SW 1271 (cell line): ENCODE measurements at regions not wholly inside any gene's neighbourhood (a gene's known extent, or its start where the extent isn't known, plus 50 kb on each side); places are given as distances from the start of the nearest gene placed in this dataset.

Experiments used
- DNase-seq, 2 experiments: peaks; one replicate each; lab custom pipeline; 2025; lab: John Stamatoyannopoulos, UW

DNA sequence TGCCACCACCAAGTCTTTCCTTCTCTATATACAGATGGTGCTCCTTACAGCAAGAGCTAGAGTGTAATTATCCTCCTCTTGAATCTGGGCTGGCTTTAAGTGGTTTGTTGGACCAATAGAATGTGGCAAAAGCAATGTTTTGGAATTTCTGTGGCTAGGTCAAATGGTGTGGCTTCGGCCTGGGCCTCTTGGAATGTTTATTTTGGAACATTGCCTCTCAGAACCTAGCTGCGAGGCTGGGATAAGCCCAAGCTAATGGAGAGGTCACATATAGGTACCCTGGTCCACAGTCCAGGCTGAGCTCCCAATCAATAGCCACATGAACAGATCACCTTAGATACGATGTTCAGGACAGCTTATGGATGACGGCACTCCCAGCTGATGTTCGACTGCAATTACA is 556.7 kb downstream of the TYW1 start:
- DNase-seq, result no peak

GRCh38 chr7:67554986-67555385 is 558.4 kb downstream of the TYW1 start:
- DNase-seq, result no peak

- DNase-seq, result no peak
These were observed 568.3 kb downstream of the TYW1 start for GRCh38 chr7:67564959-67565358.

DNA sequence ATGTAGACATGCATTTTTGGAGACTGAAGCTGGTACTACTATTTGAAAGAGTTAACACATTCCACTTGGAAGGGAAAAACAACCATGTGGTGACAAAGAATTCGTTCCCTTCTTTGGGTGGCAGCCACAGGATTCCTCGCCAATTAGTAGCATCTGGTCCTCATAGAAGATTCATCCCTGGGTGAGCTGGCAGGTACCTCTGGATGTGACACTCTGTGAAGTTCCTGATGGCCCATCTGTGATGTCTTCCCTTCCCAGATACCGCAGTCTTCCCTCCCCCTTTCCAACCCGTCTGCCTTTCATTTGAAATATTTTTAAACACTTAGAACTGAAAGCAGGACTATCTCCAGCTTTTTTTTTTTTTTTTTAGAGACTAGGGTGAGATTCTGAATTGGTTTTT is 569.5 kb downstream of the TYW1 start:
- DNase-seq, result no peak

- no peak for DNase-seq
These were observed 574.5 kb downstream of the TYW1 start for GRCh38 chr7:67571026-67571545.

- no peak for DNase-seq
These were observed 577.0 kb downstream of the TYW1 start for GRCh38 chr7:67573639-67574038.

GRCh38 chr7:67588631-67589030 is 592.0 kb downstream of the TYW1 start:
- DNase-seq, result no peak

GRCh38 chr7:67589183-67589582 is 592.5 kb downstream of the TYW1 start:
- DNase-seq, result no peak

DNA sequence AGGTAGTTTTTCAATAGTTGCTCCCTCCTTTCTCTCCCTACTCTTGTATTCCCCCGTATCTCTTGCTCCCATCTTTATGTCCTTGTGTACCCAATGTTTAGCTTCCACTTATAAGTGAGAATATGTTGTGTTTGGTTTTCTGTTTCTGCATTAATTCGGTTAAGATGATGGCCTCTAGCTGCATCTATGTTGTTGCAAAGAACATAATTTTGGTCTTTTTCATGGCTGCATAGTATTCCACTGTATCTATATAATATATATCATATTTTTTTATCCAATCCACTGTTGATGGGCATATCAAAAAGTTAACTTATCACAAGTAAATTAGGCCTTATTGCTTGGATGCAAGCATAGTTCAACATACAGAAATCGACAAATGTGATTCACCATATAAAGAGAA is 594.0 kb downstream of the TYW1 start:
- DNase-seq, result no peak

- no peak for DNase-seq
These were observed 597.2 kb downstream of the TYW1 start for GRCh38 chr7:67593794-67594193.

- no peak for DNase-seq
These were observed 599.0 kb downstream of the TYW1 start for GRCh38 chr7:67595431-67596180.

- DNase-seq, result no peak
These were observed 600.5 kb downstream of the TYW1 start for GRCh38 chr7:67597161-67597560.

GRCh38 chr7:67598469-67598868 is 601.8 kb downstream of the TYW1 start:
- no peak for DNase-seq

DNA sequence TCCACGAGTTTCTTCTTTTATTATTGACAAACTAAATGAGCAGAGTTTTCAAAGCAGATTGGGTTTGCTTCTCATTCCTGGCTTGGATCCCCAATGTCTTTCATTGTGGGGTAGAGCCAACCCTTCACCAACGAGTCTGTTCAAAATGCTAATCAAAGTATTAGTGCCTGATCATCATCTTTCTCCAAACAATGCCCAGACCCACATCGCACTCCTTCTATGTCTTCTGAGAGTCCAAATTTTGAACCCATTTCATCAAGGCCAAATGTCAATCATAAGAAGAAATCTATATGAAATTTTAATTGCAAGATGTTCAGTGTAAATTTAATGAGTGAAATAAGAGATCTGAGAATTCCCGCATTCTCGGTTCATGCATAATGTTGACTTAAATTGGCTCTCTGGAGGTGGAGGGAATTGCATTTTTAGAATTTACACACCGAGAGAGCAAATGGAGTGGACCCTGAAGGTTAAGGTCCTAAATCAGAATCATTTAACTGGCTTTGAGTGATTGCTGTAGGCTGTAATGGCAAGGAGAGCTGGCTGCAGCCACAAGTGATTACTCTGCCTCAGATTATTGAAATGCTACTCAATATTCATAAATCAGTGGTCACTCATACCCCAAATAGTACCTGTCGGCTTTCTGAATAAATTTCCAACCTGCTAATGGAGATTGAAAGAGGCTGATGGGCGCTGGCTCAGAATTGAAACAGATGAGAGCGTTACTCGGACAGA is 602.9 kb downstream of the TYW1 start:
- DNase-seq, result no peak

- DNase-seq, result no peak
These were observed 605.7 kb downstream of the TYW1 start for GRCh38 chr7:67602246-67602887.

DNA sequence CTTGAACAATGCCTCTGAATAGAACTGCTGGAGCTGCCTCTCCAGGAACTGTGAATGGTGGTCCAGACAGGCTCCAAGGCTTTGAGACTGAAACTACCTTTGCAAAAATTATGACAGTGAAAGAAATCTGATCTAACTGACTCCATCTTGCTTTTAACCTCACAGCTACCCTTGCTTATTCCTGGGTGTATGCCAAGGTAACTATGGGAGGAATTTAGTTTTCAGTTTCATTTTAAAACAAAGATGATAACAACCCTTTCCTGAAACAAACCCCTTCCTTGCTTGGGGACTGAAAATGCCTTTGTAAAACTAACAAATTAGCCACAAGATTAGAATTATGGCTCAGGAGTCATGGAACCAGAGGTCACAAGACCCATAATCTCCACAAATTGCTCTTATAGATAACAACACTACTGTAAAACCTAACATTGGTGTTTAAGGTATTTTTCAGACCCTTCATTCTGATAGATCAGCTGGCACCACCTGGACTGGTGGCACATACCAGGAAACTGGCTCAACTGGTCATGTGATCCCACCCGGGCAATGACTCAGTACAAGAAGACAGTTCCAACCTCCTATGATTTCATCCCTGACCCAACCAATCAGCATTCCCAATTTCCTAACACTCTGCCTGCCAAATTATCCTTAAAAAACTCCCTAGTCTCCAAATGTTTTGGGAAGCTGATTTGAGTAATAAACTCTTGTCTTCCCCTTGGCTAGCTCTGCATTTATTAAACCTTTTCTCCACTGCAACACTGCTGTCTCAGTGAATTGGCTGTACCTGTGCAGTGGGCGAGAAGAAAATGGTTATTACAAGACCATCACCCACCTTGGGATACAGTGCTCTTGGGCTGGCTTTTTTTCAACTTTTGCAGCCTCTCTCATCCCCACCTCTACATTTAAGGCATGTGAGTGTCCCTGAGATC is 608.1 kb downstream of the TYW1 start:
- DNase-seq, result no peak

DNA sequence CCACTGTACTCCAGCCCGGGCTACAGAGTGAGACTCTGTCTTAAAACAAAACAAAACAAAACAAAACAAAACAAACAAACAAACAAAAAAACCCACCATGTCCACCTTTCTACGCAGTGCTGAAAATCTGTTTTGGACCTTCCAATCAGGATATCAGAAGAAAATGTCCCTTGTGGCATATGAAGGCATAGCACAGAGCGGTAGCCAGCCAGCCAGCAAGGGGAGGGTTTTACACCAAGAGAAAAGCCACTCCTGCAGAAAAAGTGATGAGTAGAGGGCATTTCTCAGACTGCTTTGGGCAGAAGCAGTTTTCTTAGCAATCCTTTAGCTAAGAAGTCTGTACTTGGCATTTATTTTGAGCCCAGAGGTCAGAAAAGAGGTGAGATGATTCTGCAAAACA is 612.2 kb downstream of the TYW1 start:
- DNase-seq, result no peak

DNA sequence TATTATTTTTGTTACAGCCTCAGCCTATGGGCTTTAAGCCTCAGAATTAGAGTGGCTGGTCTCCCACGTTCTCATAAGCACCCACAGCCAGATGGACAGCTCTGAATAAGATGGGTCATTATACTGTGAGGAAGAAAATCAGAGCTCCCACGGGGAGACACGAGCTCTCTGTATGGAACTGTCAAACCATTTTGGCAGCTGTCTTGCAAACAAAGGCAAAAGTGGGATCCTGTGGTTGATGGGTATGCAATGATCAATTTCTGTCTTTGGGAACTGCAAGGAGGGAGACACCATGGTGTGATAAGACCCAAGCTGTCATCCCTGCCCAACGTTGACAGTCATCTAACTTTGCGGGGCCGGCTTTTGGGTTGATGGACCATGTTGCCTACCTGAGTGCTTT is 614.3 kb downstream of the TYW1 start:
- no peak for DNase-seq

DNA sequence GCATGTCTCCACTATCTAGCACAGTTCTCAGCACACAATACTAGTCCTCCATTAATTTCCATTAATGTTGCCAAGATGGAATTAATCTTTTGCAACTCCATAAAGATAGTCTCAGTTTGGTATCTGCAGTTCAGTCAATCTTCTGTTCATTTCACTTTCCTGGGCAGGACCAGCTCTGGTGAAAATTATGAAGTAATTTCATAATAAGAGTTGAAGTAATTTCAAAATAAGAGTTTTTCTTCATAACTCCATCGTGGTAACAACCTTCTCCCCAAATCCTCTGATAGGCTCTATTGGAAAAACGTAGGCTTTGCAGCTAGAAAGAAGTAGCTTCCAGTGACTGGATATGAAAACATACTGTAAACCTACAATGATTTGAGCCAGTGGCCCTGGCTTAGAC is 618.2 kb downstream of the TYW1 start:
- no peak for DNase-seq

- DNase-seq, result no peak
These were observed 619.9 kb downstream of the TYW1 start for GRCh38 chr7:67616517-67616916.

DNA sequence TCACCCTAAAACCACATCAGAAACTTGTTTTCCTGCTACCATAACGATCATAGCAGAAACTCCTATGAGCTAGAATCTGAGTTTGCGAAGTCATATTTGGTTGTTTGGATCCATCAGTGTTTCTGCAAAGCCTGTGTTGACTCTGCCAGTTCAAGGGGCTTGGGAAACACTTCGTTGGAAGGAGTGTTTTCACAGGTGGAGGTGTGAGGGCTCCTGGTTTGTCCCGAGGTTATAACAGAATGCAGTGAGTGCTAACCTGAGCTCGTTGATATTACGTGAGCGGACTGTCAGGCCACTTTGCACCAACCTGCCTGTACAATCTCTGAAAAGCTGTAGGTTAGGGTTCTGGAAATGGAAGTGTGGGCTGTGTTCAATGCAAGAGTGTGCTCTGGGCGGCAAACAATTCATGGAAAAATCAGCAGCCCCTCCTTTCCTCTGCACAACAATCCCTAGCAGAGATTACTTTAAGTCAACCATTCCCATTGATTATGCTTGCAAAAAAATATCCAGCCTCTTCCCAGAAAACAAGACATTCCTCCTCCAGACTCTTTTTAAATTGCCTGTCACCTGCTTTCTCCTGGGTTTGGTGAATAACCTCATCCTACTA is 622.0 kb downstream of the TYW1 start:
- DNase-seq, result no peak
